SK-N-SH (cell line): ENCODE measurements at regions not wholly inside any gene's neighbourhood (a gene's known extent, or its start where the extent isn't known, plus 50 kb on each side); places are given as distances from the start of the nearest gene placed in this dataset.
"Not testable (repeated sequence)": the region's sequence is repeated elsewhere in the genome, so short reads cannot be mapped to it uniquely, and the experiment has no call there.

Experiments used
- CTCF ChIA-PET: fragments of 300-600, 350-600 bp; formaldehyde crosslinking; extraction: SDS; loops from one replicate; lab custom pipeline; 2021; lab: Yijun Ruan, JAX
- POLR2A ChIA-PET: fragments of 350-600 bp; sonication (Branson Sonifier 250); formaldehyde crosslinking; extraction: SDS; loops from one replicate; lab custom pipeline; 2020; ENCODE audit warnings: antibody characterized with exemption, inconsistent platforms; lab: Yijun Ruan, JAX
- DNase-seq: peaks from one replicate; pipeline ENCODE4 v3.0.0; 2012
- H2AFZ ChIP-seq: fragments of 200-600 bp; sonication (generic); 2 replicates; pipeline ENCODE4 v1.8.1; 2016; ENCODE audit warnings: antibody characterized with exemption, mild to moderate bottlenecking, low read depth
- H3F3A ChIP-seq: fragments of 200-600 bp; sonication (generic); replicated peaks from 2 replicates; pipeline ENCODE3; 2016; ENCODE audit warnings: antibody characterized with exemption, mild to moderate bottlenecking; ENCODE audit not compliant: insufficient read depth
- H3K27ac ChIP-seq, 2 experiments: fragments of 200-500 bp in 1 of 2; fragments of 200-600 bp in 1 of 2; sonication (Bioruptor generic) in 1 of 2; sonication (generic), shearing (Covaris generic) in 1 of 2; 2 replicates each; pipeline versions ENCODE4 v1.5.1 to v1.6.1; 2014 to 2016; ENCODE audit warnings: low read depth in 2 of 2, inconsistent platforms in 1 of 2, low read length in 1 of 2, mild to moderate bottlenecking in 1 of 2, mixed read lengths in 1 of 2
- H3K27me3 ChIP-seq: fragments of 200-600 bp; sonication (generic), shearing (Covaris generic); 2 replicates; pipeline ENCODE4 v1.6.1; 2016; ENCODE audit warnings: mixed run types; ENCODE audit not compliant: insufficient read depth
- H3K36me3 ChIP-seq, 2 experiments: fragments of 200-500 bp in 1 of 2; fragments of 200-600 bp in 1 of 2; sonication (Bioruptor generic) in 1 of 2; sonication (generic) in 1 of 2; replicated peaks in 1 of 2; 2 replicates each; pipeline versions ENCODE3 to v1.5.1; 2014 to 2016; ENCODE audit warnings: low read length in 1 of 2, mild to moderate bottlenecking in 1 of 2; ENCODE audit not compliant: insufficient read depth in 2 of 2, control insufficient read depth in 1 of 2
- H3K4me1 ChIP-seq, 2 experiments: fragments of 200-500 bp in 1 of 2; fragments of 200-600 bp in 1 of 2; sonication (Bioruptor generic) in 1 of 2; sonication (generic), shearing (Covaris generic) in 1 of 2; 2 replicates each; pipeline versions ENCODE4 v1.5.1 to v1.6.1; 2014 to 2016; ENCODE audit warnings: low read depth in 1 of 2, low read length in 1 of 2, mixed run types in 1 of 2; ENCODE audit not compliant: insufficient read depth in 2 of 2, control insufficient read depth in 1 of 2
- H3K4me2 ChIP-seq: fragments of 200-600 bp; sonication (generic), shearing (Covaris generic); 2 replicates; pipeline ENCODE4 v1.6.1; 2017; ENCODE audit warnings: mixed run types
- H3K4me3 ChIP-seq, 2 experiments: fragments of 200-500 bp in 1 of 2; fragments of 200-600 bp in 1 of 2; sonication (Bioruptor generic) in 1 of 2; sonication (generic), shearing (Covaris generic) in 1 of 2; 2 replicates each; pipeline versions ENCODE4 v1.5.1 to v1.8.1; 2014 to 2016; ENCODE audit warnings: low read depth in 2 of 2, inconsistent platforms in 1 of 2, low read length in 1 of 2, mild to moderate bottlenecking in 1 of 2, mixed read lengths in 1 of 2, moderate library complexity in 1 of 2
- H3K79me2 ChIP-seq: fragments of 200-600 bp; sonication (generic); 2 replicates; pipeline ENCODE4 v1.8.1; 2017; ENCODE audit warnings: mild to moderate bottlenecking; ENCODE audit not compliant: insufficient read depth
- H3K9ac ChIP-seq: fragments of 200-600 bp; sonication (generic); 2 replicates; pipeline ENCODE4 v1.6.1; 2017; ENCODE audit warnings: mixed run types
- H3K9me2 ChIP-seq: fragments of 200-600 bp; sonication (generic); 2 replicates; pipeline ENCODE4 v1.6.1; 2017; ENCODE audit warnings: mixed run types
- H3K9me3 ChIP-seq: fragments of 200-600 bp; sonication (generic); 2 replicates; pipeline ENCODE4 v1.6.1; 2017; ENCODE audit warnings: mixed run types, mild to moderate bottlenecking, moderate library complexity
- H4K20me1 ChIP-seq: fragments of 200-600 bp; sonication (generic); 2 replicates; pipeline ENCODE4 v1.6.1; 2017; ENCODE audit warnings: mild to moderate bottlenecking, mixed run types; ENCODE audit not compliant: insufficient read depth
- EZH2phosphoT487 ChIP-seq: fragments of 200-600 bp; sonication (generic); IDR thresholded peaks from 2 replicates; pipeline ENCODE4 v1.6.1; 2017; ENCODE audit warnings: low read depth, mixed run types, mild to moderate bottlenecking, antibody characterized with exemption, moderate library complexity, borderline replicate concordance
- GABPA ChIP-seq: IDR thresholded peaks from 2 replicates; pipeline ENCODE4 v1.4.0; 2012; ENCODE audit warnings: low read depth, mild to moderate bottlenecking
- GATA2 ChIP-seq: sonication (generic); formaldehyde crosslinking; IDR thresholded peaks from 2 replicates; pipeline ENCODE4 v1.5.0; 2020; ENCODE audit warnings: mild to moderate bottlenecking, missing genetic modification reagents
- RFX5 ChIP-seq: IDR thresholded peaks from 2 replicates; pipeline ENCODE4 v1.6.1; 2012; ENCODE audit warnings: mild to moderate bottlenecking, improper control_type of control experiment, low read length
- TAF1 ChIP-seq: IDR thresholded peaks from 2 replicates; pipeline ENCODE4 v1.6.1; 2012; ENCODE audit warnings: low read depth, mild to moderate bottlenecking, low read length, moderate library complexity, borderline replicate concordance
- YY1 ChIP-seq: IDR thresholded peaks from 2 replicates; pipeline ENCODE4 v1.4.0; 2012; ENCODE audit warnings: low read depth, mild to moderate bottlenecking
- WGBS: methylation state at CpG from one replicate; pipeline ENCODE4 v1.1.6; 2017; ENCODE audit warnings: low lambda C conversion rate; 5-methylcytosine and 5-hydroxymethylcytosine counted together
- TF ChIP-seq, protein P1 (sequence below): IDR thresholded peaks from 2 replicates; pipeline ENCODE4 v1.6.1; 2012; ENCODE audit warnings: mild to moderate bottlenecking, low read depth, low read length, moderate library complexity

DNA sequence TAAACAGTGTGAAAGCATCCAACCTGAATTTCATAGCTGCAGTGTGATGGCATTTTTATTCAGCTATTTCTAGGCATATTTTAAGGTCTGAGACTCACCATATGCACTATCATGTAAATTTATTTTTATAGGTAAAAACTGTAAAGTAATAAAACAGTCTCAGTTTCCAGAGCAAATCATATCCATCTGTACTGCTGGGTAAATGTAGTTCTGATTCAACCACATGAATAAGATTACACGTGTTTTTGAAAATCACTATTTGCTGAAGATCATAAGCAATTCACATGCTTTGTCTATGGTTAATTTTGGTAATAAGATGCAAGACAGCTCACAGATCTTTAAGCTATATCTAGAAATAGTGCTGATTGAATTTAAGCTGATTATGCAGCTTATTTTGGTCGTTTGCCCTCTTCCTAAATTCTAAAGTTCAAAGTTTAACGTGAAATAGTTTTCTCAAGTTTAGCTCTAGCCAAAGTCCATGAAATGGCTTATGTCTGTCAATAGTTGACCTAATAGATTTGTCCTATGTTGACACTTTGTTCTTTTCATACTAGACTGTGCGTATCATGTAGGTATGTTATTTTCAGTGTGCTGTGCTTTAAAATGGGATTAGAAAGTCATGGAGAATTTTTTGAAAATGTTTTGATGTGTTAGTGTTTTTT is 489.0 kb downstream of the USP25 start:
- Histone ChIP-seq H3K9ac (no peak overlapping the region), H3K4me3 (no peak overlapping the region), H3K79me2 (no peaks in the 10 kb centered on the region), H3K9me2 (no peaks in the 10 kb centered on the region), H3K9me3 (no peaks in the 10 kb centered on the region), H3K36me3 (no peaks in the 10 kb centered on the region), H2AFZ (no peak overlapping the region), H3K27ac (no peak overlapping the region), H3K4me1 (no peaks in the 10 kb centered on the region), H3K27me3 (no peaks in the 10 kb centered on the region), H4K20me1 (no peaks in the 10 kb centered on the region), H3K4me2 (no peak overlapping the region), H3F3A (no peaks in the 10 kb centered on the region)
- 59% methylated on average over 4 of the region's 4 CpGs for WGBS
- no peak for DNase-seq
- TF ChIP-seq EZH2phosphoT487 (no peak), TAF1 (no peak)
- ChIA-PET CTCF (no interaction called here), POLR2A (no interaction called here)

DNA sequence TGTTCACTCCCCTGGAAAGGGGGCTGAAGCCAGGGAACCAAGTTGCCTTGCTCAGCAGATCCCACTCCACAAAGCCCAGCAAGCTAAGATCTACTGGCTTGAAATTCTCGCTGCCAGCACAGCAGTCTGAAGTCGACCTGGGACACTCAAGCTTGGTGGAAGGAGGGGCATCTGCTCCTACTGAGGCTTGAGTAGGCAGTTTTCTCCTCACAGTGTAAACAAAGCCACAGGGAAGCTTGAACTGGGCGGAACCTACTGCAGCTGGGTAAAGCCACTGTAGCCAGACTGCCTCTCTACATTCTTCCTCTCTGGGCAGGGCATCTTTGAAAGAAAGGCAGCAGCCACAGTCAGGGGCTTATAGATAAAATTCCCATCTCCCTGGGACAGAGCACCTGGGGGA is 495.0 kb downstream of the USP25 start:
- CTCF ChIA-PET, H3K9me3 ChIP-seq, H3F3A ChIP-seq, H3K4me1 ChIP-seq, POLR2A ChIA-PET, DNase-seq, H3K36me3 ChIP-seq, H3K4me2 ChIP-seq, H3K27me3 ChIP-seq, H3K9me2 ChIP-seq, H3K9ac ChIP-seq, H3K27ac ChIP-seq, H2AFZ ChIP-seq, H3K4me3 ChIP-seq, H3K79me2 ChIP-seq, H4K20me1 ChIP-seq: not testable (repeated sequence)
- no CpG with 5 or more reads among the region's 3 CpGs for WGBS

DNA sequence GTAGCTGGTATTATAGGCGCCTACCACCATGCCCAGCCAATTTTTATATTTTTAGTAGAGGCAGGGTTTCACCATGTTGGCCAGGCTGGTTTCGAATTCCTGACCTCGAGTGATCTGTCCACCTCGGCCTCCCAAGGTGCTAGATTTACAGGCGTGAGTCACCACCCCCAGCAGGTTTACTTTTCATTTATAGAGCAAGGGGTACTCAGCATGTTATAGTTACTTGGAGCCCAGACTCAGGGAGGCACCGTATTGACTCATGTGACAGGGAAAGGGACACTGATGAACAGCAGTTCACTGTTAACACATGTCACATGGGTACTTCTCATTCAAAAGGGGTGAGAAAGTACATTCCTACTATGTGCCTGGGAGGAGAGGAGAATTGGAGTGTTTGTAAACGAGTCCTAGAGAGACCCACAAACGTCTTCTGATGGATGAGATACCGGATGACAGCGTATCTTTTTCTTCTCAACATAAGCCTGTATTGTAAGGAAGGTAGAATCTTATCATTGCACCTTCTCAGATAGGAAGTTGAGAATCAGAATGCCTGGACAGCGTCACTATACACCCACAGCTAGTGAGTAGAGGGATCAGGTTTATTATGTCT is 510.0 kb downstream of the USP25 start:
- Histone ChIP-seq H4K20me1 (no peaks in the 10 kb centered on the region), H3K79me2 (no peaks in the 10 kb centered on the region), H3K4me1 (no peaks in the 10 kb centered on the region), H3K9me3 (no peaks in the 10 kb centered on the region), H3K9me2 (no peaks in the 10 kb centered on the region), H2AFZ (no peak overlapping the region), H3K9ac (no peak overlapping the region), H3F3A (no peaks in the 10 kb centered on the region), H3K4me3 (no peak overlapping the region), H3K27ac (no peak overlapping the region), H3K36me3 (no peaks in the 10 kb centered on the region), H3K27me3 (no peaks in the 10 kb centered on the region), H3K4me2 (no peak overlapping the region)
- DNase-seq: no peak
- POLR2A ChIA-PET: no interaction called here
- TF ChIP-seq YY1: no peak
- no peak for TF ChIP-seq GABPA
- TF ChIP-seq, protein P1, sequence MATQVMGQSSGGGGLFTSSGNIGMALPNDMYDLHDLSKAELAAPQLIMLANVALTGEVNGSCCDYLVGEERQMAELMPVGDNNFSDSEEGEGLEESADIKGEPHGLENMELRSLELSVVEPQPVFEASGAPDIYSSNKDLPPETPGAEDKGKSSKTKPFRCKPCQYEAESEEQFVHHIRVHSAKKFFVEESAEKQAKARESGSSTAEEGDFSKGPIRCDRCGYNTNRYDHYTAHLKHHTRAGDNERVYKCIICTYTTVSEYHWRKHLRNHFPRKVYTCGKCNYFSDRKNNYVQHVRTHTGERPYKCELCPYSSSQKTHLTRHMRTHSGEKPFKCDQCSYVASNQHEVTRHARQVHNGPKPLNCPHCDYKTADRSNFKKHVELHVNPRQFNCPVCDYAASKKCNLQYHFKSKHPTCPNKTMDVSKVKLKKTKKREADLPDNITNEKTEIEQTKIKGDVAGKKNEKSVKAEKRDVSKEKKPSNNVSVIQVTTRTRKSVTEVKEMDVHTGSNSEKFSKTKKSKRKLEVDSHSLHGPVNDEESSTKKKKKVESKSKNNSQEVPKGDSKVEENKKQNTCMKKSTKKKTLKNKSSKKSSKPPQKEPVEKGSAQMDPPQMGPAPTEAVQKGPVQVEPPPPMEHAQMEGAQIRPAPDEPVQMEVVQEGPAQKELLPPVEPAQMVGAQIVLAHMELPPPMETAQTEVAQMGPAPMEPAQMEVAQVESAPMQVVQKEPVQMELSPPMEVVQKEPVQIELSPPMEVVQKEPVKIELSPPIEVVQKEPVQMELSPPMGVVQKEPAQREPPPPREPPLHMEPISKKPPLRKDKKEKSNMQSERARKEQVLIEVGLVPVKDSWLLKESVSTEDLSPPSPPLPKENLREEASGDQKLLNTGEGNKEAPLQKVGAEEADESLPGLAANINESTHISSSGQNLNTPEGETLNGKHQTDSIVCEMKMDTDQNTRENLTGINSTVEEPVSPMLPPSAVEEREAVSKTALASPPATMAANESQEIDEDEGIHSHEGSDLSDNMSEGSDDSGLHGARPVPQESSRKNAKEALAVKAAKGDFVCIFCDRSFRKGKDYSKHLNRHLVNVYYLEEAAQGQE: no peak
- no peak for TF ChIP-seq GATA2 (CRISPR knock-in tag)
- no peak for TF ChIP-seq RFX5
- 45% methylated on average over 11 of the region's 11 CpGs for WGBS
- CTCF ChIA-PET: no interaction called here
